ENCODE measurements at regions not wholly inside any gene's neighbourhood (a gene's known extent, or its start where the extent isn't known, plus 50 kb on each side); places are given as distances from the start of the nearest gene placed in this dataset.

DNA sequence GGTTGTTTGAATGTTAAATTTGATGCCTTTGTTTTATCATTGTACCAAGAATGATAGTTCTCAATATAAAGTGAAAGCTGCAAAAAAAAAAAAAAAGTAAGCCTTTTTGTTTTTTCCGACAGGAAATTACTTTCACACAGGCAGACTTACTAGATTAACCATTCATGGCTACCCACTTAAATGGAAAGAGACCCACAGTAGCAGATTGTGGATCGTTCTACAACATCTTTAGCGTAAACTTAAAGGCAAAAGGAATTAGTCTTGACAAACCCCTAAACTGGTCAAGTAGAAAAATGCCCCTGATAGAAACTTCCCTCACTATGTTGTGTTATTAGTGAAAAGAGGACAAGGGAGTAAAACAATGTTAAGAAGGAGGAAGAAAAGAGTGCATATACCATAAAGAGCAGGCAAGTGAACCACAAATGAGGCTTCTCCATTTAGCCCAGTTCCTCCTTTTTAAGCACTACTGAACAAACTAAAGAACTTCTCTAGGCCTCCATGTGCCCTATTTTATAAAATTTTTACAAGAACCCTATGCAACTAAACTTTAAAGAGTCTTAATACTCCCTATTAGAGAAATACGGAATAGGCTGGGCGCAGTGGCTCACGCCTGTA is 1560.3 kb downstream of the MRPL39 start:
- no peak for DNase-seq

DNA sequence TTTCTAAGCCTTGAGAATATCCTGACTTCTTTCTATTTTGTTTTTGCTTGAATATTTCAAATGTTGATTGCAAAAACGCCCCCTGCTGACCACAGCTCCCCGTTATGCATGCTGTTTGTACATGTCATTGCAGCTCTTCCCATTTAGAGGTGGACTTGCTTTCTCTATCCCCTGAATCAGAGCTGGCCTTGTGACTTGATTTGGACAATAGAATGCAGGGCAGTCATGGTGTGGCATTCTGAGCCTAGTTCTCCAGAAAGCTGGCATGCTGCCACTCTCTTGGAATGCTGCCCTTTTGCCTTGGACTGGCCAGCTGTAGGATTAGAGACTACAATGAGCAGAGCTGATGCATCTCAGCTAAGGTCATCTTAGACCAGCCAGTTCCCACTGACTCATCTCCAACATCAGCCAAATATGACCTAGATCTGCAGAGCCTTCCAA is 1561.5 kb downstream of the MRPL39 start:
- DNase-seq = peak; percentile 4

DNA sequence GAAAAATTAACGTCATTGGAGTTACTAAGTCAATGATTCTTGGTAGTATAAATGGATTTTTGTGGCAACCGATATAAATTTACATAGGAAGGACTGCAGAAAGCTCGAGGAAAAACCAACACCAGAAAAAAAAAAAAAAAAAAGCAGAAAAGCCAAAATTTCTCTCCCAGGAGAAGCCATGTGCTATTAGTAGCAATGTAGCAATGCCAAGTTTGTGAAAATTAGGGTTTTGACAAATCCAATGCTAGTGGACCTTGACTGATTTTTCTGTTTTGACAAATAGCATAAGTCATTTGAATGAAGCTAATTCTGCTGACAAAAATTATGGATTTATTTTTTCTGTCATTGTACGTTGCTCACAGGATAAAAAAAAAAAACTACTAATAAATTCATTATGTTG is 1561.9 kb downstream of the MRPL39 start:
- DNase-seq = no peak

GRCh38 chr21:24042687-24043086 is 1564.6 kb downstream of the MRPL39 start:
- no peak for DNase-seq

DNA sequence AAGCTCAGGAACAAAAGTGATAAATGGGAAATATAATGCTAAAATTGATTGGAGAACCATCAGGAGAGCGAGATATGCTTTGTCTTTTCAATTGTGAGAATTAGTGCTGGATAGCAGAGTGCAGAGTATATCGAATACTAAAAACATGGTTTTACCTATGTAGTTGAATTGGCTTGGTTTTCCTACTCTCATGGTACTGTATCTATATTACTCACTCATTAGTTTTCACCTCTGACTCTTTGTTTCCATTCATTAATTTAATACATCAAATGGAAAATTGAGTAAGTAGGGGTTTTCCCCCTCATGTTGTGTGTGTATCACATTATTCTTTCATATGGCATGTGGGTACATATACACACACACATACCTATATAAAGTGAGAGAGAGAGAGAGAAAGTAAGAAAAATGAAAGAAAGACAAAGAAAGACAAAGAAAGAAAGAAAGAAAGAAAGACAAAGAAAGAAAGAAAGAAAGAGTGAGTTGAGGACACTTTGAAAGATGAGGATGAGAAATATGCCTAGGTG is 1574.5 kb downstream of the MRPL39 start:
- DNase-seq = no peak

DNA sequence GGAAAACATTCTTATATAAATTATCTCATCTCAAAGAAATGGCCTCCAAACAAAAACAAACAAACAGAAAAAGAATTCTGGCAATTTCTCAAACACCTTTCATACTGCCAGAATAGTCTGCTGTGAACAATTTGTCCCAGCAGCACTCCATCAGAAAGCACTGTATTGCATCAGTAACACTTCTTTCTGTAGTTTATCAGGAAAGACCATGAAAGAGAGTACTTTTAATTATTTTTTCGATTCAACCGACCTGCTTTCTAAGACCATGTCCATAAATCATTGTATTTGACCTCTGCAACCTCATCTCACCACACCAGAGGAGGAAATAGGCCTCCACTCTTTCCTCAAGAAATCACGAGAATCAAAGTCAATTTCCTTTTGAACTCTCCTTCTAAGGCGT is 1579.9 kb downstream of the MRPL39 start:
- DNase-seq = no peak

DNA sequence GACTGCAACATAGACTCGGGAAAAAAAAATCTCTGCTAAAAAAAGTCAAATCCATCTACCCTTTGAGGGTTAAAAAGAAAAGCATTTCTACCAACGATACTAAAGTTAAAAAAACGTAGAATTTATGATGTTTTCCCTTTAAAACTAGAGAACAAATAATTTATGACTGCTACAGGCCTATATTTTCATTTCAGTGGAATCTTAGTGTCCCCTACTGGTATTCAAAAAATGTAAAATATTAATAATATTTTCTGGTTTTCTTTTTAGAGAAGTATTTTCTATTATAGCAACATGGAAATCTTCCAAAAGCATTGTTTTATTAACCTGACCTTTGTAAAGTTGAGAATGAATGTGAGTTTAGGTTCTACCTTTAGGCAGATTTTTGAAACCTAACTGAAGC is 1582.2 kb downstream of the MRPL39 start:
- no peak for DNase-seq

DNA sequence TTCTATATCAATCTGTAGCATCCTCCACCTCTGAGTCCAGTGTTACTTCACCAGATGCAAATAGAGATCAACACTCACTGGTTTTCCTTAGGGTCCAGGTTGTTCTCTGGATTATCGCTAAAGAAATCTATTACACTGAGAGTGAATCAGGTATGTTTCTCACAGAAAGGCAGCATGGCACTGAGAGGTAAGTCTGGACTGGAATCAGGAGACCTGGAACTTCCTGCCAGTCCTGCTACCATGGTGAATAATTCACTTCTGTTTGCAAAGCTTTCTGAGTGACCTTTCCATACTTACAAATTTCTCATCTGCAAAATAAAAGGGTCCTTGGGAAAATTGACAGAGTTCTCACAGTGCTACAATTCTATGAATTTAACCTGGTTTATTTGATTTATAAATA is 1583.3 kb downstream of the MRPL39 start:
- no peak for DNase-seq

GRCh38 chr21:24023402-24023801 is 1583.9 kb downstream of the MRPL39 start:
- no peak for DNase-seq

GRCh38 chr21:24014381-24014780 is 1592.9 kb downstream of the MRPL39 start:
- DNase-seq = no peak

- no peak for DNase-seq
Measured at GRCh38 chr21:24011087-24011486, 1596.2 kb downstream of the MRPL39 start.

DNA sequence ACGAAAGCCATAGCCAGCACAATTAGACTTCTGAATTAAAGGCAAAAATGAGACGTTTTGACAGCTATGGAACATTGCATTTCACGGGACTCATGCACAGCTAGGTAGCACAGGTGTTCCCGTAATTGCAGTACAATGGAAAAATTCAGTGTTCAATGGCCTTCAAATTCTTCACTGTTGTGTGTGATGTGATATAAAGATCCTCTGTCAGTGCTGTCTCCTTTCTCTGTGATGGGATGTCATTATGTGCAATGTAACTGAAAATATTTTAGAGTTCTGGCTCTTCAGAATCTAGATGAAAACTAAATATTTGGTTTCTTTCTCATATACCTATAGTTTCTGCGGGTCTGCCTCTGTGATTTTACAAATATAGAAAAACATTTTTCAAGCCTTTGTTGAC is 1599.7 kb downstream of the MRPL39 start:
- DNase-seq = no peak

DNA sequence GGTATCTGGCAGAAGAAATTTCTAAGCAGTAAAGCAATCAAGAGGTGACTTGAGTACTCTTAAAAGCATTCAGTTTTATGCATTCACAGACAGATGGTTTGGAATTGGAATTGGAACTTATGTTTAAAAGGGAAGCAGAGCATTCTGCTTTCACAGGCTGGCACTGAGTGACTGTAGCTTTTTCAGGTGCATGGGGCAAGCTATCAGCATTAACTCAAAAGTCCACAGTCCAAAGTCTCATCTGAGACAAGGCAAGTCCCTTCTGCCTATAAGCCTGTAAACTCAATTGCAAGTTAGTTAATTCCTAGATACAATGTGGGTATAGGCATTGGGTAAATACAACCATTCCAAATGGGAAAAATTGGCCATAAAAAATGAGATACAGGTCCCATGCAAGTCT is 1620.3 kb downstream of the MRPL39 start:
- DNase-seq = no peak

DNA sequence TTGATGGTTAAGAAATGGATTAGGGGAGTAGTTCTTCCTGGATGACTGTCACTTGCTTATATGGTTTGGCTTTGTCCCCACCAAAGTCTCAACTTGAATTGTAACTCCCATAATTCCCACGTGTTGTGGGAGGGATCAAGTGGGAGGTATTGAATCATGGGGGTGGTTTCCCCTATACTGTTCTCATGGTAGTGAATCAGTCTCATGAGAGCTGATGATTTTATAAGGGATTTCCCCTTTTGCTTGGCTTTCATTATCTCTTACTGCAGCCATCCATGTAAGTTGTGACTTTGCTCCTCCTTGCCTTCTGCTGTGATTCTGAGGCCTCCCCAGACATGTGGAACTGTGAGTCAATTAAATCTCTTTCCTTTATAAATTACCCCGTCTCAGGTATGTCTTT is 1621.1 kb downstream of the MRPL39 start:
- no peak for DNase-seq

DNA sequence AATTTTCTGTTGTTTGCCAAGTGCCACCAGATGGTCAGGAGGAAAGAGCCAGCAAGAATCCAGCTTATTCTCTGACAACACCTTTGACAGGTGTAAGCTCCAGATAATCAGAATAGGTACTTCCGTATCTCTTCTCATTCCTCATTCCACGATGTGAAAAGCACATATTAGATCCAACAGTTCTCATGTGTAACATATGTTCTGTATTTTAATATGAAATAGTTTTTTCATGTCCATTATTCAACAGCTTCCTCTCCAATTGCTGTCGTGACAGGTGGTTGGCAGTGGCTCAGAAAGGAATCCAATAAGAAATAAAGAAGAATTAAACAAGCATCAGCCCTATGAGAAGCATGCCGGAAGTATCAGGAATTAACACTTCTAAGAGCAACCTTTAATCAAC is 1624.7 kb downstream of the MRPL39 start:
- no peak for DNase-seq

- no peak for DNase-seq
Measured at GRCh38 chr21:23977971-23978370, 1629.3 kb downstream of the MRPL39 start.

- DNase-seq = peak; percentile 86
Measured at GRCh38 chr21:23968722-23969647, 1638.3 kb downstream of the MRPL39 start.

GRCh38 chr21:23968008-23968407 is 1639.3 kb downstream of the MRPL39 start:
- DNase-seq = no peak

DNA sequence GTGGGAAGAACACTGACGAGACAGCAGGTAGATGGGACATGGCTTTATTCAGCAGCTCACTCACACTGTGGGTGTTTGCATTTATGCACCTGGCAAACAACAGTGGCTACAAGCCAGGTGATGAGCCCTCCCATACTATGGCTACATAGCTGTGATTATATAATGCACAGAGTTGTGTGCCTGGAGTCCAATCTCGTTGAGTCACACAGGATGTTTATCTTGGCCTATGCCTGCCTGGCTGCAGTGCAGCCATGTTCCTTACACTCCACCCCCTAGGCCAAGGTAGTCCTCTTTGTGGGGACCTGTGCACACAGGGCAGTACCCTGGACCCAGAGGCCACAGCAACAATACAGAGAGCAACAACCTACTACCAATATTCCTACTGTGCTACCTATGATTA is 1643.8 kb downstream of the MRPL39 start:
- DNase-seq = no peak

DNA sequence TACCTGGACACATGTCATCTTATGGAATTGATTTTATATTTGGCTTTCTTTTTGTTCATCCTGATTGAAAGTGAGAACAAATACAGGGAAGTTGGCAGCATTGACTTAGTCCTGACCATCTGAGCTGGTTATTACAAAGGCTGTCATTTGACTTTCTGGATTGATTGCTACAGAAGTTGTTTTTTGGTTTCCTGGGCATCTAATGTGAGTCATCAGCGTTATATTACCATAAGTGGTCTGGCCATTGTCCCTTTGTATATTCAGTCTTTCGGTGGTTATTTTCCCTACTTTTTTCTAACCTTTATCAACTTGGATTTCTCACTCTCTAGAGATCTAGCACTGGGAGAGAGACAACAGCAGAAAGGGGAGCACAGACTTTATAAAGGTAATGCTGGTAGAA is 1646.5 kb downstream of the MRPL39 start:
- DNase-seq = no peak

- DNase-seq = no peak
Measured at GRCh38 chr21:23955135-23955843, 1652.0 kb downstream of the MRPL39 start.

DNA sequence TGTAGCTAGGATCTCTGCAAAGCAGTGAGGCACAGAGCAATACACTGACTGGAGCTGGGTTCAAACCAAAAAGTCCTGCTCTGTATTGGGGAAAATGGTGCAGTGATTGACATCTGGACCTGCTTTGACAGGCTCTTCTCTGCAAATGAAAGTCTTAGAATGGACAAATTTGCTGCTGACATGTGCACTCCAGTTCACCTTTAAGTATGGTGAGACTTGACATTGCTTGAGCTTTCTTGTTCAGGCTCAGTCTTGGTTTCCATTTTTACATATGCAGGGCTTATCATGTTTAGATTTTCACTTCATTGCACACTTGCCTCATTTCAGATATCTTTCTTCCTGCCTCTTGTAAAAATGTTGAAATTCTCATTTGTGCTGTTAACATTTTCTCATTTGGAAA is 1655.0 kb downstream of the MRPL39 start:
- no peak for DNase-seq

DNA sequence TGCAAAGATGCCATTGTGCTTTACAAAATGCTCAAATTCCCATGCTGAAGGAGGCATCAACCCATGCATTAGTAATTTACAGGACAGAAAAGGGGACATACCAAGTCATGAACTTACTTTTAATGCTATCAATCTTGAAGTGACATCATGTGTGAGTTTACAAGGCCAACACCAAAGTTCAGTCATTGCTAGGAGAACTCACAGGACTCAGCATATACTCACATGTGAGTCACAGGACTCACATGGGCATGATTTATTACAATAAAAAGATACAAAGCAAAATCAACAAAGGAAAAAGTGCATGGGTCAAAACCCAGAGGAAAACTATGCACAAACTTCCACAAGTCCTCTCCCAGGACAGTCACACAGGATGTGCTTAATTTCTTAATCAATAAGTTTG is 1656.0 kb downstream of the MRPL39 start:
- no peak for DNase-seq

DNA sequence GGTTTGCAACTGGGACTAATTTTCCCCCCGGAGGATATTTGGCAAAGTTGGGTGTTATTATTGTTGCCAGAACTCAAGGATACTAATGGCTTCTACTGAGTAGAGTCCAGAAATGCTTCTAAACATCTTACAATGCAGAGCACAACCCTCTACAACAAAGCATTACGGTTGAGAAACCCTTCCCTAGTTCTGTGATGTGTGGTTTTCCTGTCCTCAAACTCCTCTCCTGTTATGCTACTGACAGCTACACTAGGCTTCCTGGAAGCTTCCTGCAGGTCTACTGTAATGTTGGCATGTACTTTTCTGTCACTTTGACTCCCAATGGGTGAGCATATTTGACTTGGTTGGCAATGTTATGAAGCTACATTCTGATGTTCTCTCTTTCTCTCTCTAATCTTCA is 1656.9 kb downstream of the MRPL39 start:
- DNase-seq = no peak
